CD4-positive, alpha-beta T cell treated with Interferon gamma for 1 hour (primary cell): ENCODE measurements at regions not wholly inside any gene's neighbourhood (a gene's known extent, or its start where the extent isn't known, plus 50 kb on each side); places are given as distances from the start of the nearest gene placed in this dataset.
A peak's percentile ranks its signal among the peaks of the same experiment; 100 is the strongest.
"Not testable (repeated sequence)": the region's sequence is repeated elsewhere in the genome, so short reads cannot be mapped to it uniquely, and the experiment has no call there.

Source experiments
- DNase-seq: peaks from one replicate; pipeline ENCODE4 v3.0.0-alpha.2; 2020

- no peak for DNase-seq
Observed at GRCh38 chr12:34398706-34399630, 376.7 kb downstream of the ALG10 start.

GRCh38 chr12:34399631-34400410 is 377.5 kb downstream of the ALG10 start:
- no peak for DNase-seq

GRCh38 chr12:34400411-34400881 is 378.1 kb downstream of the ALG10 start:
- no peak for DNase-seq

GRCh38 chr12:34400986-34401658 is 378.8 kb downstream of the ALG10 start:
- no peak for DNase-seq

GRCh38 chr12:34401659-34402227 is 379.4 kb downstream of the ALG10 start:
- DNase-seq: no peak

DNA sequence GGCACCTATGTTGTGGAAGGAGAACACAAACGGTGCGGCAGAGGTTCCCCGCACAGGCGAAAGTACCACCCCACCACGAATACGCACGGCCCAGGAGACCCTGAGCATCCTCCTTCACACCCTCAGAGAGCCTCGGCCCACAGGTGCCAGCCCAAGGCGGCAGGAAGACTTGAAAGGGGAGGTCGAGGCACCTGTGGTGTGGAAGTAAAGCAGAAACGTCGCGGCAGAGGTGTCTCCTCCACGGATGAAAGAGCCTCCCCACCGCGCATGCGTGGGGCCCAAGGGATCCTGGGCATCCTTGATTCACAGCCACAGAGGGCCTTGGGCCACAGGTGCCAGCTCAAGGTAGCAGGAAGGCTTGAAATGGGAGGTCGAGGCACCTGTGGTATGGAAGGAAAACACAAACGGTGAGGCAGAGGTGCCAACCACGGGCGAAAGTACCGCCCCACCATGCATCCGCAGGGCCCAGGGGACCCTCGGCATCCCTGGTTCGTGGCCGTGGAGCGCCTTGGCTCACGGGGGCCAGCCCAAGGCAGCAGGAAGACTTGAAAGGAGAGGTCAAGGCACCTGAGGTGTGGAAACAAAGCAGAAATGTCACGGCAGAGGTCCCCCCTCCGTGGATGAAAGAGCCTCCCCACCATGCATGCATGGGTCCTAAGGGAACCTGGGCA is 380.1 kb downstream of the ALG10 start:
- DNase-seq: no peak

- peak; percentile 0 for DNase-seq
Observed at GRCh38 chr12:34402899-34403705, 380.8 kb downstream of the ALG10 start.

- DNase-seq: peak; percentile 0
Observed at GRCh38 chr12:34403706-34404376, 381.5 kb downstream of the ALG10 start.

DNA sequence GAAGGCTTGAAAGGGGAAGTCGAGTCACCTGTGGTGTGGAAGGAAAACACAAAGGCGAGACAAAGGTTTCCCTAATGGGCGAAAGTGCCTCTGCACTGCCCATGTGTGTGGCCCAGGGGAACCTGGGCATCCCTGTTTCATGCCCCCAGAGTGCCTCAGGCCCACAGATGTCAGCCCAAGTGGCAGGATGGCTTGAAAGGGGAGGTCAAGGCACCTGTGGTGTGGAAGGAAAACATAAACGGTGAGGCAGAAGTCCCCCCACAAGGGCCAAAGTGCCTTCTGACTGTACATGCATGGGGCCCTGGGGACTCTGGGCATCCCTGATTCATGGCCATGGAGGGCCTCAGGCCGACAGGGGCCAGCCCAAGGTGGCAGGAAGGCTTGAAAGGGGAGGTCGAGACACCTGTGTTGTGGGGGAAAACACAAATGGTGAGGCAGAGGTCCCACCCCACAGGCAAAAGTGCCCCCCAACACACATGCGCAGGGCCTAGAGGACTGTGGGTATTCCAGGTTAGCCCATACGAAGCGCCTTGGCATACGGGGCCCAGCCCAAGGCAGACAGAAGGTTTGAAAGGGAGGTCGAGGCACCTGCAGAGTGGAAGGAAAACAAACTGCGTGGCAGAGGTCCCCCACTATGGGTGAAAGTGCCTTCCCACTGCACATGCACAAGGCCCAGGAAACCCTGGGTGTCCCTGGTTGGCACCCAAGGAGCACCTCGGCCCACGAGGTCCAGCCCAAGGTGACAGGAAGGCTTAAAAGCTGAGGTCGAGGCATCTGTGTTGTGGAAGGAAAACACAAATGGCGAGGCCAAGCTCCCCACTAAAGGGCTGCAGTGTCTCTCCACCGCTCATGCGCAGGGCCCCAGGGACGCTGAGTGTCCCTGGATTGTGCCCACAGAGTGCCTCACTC is 382.3 kb downstream of the ALG10 start:
- DNase-seq: peak; percentile 0

GRCh38 chr12:34405286-34406227 is 383.3 kb downstream of the ALG10 start:
- peak; percentile 0 for DNase-seq

DNA sequence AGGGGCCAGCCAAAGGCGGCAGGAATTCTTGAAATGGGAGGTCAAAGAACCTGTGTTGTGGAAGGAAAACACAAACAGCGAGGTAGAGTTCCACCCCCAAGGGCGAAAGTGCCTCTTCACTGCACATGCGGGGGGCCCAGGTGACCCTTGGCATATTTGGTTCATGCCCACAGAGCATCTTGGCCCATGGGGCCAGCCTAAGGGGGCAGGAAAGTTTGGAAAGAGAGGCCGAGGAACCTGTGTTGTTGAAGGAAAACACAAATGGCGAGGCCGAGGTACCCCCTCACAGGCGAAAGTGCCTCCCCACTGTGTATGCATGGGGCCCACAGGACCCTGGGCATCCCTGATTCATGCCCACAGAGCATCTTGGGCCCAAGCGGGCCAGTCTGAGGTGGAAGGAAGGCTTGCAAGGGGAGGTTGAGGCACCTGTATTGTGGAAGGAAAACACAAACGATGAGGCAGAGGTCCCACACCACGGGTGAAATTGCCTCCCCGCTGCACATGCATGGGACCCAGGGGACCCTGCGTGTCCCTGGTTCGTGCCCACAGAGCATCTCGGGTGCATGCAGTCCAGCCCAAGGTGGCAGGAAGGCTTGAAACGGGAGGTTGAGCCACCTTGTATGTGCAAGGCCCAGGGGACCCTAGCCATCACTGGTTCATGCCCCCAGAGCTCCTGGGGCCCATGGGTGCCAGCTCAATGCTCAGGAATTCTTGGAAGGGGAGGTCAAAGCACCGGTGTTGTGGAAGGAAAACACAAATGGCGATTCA is 384.1 kb downstream of the ALG10 start:
- DNase-seq: no peak

- no peak for DNase-seq
Observed at GRCh38 chr12:34406996-34407300, 384.7 kb downstream of the ALG10 start.

DNA sequence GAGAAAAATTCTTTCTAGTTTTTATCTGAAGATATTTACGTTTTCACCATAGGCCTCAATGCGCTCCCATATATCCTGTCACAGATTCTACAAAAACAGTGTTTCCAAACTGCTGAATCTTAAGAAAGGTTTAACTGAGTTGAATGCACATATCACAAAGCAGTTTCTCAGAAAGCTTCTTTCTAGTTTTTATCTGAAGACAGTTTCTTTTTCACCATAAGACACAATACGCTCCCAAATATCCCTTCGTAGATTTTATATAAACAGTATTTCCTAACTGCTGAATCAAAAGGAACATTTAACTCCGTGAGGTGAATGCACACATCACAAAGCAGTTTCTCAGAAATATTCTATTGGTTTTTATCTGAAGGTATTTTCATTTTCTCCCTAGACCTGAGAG is 385.5 kb downstream of the ALG10 start:
- no peak for DNase-seq

DNA sequence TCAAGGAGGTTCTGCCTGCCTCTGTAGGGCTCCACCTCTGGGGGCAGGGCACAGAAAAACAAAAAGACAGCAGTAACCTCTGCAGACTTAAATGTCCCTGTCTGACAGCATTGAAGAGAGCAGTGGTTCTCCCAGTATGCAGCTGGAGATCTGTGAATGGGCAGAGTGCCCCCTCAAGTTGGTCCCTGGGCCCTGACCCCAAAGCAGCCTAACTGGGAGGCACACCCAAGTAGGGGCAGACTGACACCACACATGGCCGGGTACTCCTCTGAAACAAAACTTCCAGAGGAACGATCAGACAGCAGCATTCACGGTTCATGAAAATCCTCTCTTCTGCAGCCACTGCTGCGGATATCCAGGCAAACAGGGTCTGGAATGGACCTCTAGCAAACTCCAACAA is 409.2 kb downstream of the ALG10 start:
- not testable (repeated sequence) for DNase-seq
